ENCODE measurements at regions not wholly inside any gene's neighbourhood (a gene's known extent, or its start where the extent isn't known, plus 50 kb on each side); places are given as distances from the start of the nearest gene placed in this dataset.

DNA sequence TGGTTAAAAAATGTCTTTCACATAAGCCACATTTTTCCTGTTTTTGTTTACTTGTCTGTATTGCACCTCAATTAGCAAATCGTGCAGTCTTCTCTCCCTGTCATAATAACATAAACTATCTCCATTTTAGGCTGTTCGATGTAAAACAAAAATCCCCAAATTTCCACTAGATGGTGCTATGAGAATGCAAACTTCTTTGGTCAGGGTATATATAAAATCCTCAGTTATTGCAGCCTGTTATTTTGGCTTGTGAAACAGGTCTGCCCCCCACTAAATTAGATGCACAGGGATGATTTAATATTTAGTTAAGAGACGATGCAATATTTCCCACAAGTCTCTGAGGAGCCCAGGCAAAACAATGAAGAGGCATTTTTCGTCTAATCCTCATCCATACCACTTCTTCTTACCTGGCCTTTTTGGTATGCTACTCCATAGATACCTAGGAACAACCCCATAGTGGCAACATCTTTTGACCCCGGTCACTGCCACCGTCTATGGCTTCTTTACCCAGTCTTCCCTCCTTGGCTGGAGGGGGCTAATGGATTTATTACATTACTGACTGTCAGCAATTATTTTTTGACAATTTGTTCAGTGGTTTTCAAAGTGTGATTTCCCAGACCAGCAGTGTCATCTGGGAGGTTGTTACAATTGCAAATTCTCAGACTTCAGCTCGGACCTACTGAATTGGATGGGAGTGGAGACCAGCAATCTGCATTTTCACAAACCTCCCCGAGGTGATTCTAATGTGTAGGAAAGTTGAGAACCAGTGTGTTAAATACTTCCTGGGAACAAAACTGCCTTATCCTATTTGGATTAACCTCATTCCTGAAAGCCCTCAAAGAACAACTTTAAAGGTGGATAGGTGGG is 117.4 kb upstream of the CWC22 start:
- POLR2A ChIA-PET = interaction anchor here (1.5 to 1.7 kb wide), 3 partner anchors 116 to 934 kb away, joined by 4 to 7 read pairs (median 5); partner anchors contain the start of gene UBE2E3
- CTCF ChIA-PET = interaction anchor here (0.6 to 3.1 kb wide), 55 partner anchors 10 to 1993 kb away, joined by 3 to 25 read pairs (median 5); partner anchors contain the start of genes ITGA4 and UBE2E3

DNA sequence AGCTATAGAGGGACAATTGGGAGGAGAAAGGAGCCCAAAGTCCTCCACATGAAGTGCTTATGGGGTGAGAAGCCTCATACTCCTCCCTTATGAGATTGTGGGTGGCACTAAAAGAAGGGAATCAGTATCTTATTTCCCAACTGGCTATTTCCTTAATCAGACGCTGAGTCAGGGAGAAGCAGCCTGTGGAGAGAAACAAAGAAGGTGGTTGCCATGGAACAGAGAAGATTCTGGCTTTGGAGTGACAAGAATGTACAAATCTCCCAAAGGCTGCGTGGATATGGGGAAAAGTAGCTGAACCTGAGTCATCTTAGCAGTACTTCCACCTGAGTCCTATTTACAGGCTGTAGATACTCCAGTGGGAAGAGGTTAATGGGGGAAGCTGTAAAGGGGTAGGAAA is 115.8 kb upstream of the CWC22 start:
- Mint-ChIP-seq H3K27ac (ENCODE audit: low read depth, unreplicated experiment) (no peak overlapping the region), H3K9me3 (ENCODE audit: unreplicated experiment) (no peaks in the 10 kb centered on the region), H3K4me1 (ENCODE audit: insufficient read depth, unreplicated experiment) (peaks cover 6% of the 10 kb centered on the region), H3K27me3 (ENCODE audit: insufficient read depth, unreplicated experiment) (no peaks in the 10 kb centered on the region), H3K36me3 (ENCODE audit: insufficient read depth, unreplicated experiment) (no peaks in the 10 kb centered on the region), H3K4me3 (ENCODE audit: unreplicated experiment) (no peak overlapping the region)
- DNase-seq (ENCODE audit: unreplicated experiment) = peak; percentile 23
- ChIA-PET POLR2A (interaction anchor here (1.1 to 1.6 kb wide), 2 partner anchors 936 to 937 kb away, joined by 3 to 4 read pairs; no protein-coding TSS in a partner anchor), CTCF (interaction anchor here (0.6 to 2.9 kb wide), 23 partner anchors 9 to 1592 kb away, joined by 3 to 23 read pairs (median 5); no protein-coding TSS in a partner anchor)
- no TSS peak for BruUV-seq (replicated peaks)
- intact Hi-C loops (cut with micrococcal nuclease) = loop anchor here (10.0 kb wide), 1 partner anchor 1952 kb away; no protein-coding TSS in a partner anchor
- TF ChIP-seq, protein P1, sequence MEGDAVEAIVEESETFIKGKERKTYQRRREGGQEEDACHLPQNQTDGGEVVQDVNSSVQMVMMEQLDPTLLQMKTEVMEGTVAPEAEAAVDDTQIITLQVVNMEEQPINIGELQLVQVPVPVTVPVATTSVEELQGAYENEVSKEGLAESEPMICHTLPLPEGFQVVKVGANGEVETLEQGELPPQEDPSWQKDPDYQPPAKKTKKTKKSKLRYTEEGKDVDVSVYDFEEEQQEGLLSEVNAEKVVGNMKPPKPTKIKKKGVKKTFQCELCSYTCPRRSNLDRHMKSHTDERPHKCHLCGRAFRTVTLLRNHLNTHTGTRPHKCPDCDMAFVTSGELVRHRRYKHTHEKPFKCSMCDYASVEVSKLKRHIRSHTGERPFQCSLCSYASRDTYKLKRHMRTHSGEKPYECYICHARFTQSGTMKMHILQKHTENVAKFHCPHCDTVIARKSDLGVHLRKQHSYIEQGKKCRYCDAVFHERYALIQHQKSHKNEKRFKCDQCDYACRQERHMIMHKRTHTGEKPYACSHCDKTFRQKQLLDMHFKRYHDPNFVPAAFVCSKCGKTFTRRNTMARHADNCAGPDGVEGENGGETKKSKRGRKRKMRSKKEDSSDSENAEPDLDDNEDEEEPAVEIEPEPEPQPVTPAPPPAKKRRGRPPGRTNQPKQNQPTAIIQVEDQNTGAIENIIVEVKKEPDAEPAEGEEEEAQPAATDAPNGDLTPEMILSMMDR (IDR thresholded peaks at IDR 0.05; ENCODE audit: unreplicated experiment) = no peak

More for the DNA sequence above, 117.4 kb upstream of the CWC22 start:
- peaks cover 6% of the 10 kb centered on the region for H3K4me1 Mint-ChIP-seq (ENCODE audit: insufficient read depth, unreplicated experiment)
- peak; percentile 71 for DNase-seq (ENCODE audit: unreplicated experiment)
- no peaks in the 10 kb centered on the region for H3K36me3 Mint-ChIP-seq (ENCODE audit: insufficient read depth, unreplicated experiment)
- intact Hi-C loops (cut with micrococcal nuclease) = loop anchor here (1.0 to 10.0 kb wide), 10 partner anchors 112 to 1950 kb away; partner anchors contain the start of gene UBE2E3
- no peak overlapping the region for H3K4me3 Mint-ChIP-seq (ENCODE audit: unreplicated experiment)
- TF ChIP-seq, protein P1 (IDR thresholded peaks at IDR 0.05; ENCODE audit: unreplicated experiment) = peak; percentile 56
- no peaks in the 10 kb centered on the region for H3K27me3 Mint-ChIP-seq (ENCODE audit: insufficient read depth, unreplicated experiment)
- H3K9me3 Mint-ChIP-seq (ENCODE audit: unreplicated experiment) = no peaks in the 10 kb centered on the region
- no TSS peak for BruUV-seq (replicated peaks)
- no peak overlapping the region for H3K27ac Mint-ChIP-seq (ENCODE audit: low read depth, unreplicated experiment)

DNA sequence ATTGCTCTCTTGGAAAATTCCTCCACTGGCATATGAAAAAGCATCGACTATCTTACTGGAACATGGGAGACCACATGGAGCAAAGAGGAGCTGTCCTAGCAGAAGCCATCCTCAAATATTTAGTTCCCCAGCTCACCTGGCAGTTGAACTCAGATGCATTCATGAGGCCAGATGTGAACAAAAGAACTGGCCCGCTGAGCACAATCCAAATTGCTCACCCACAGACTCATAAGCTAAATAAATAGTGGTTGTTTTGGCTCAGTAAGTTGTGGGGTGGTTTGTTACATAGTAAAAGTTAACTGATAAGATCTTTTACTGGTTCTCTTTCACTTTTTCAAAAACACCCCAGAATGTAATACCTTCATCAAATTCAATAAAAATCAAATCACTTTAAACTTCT is 108.6 kb upstream of the CWC22 start:
- Mint-ChIP-seq H3K9me3 (ENCODE audit: unreplicated experiment) (no peaks in the 10 kb centered on the region), H3K4me3 (ENCODE audit: unreplicated experiment) (no peak overlapping the region), H3K27ac (ENCODE audit: low read depth, unreplicated experiment) (no peak overlapping the region), H3K36me3 (ENCODE audit: insufficient read depth, unreplicated experiment) (no peaks in the 10 kb centered on the region), H3K4me1 (ENCODE audit: insufficient read depth, unreplicated experiment) (no peaks in the 10 kb centered on the region), H3K27me3 (ENCODE audit: insufficient read depth, unreplicated experiment) (no peaks in the 10 kb centered on the region)
- POLR2A ChIA-PET = no interaction called here
- BruUV-seq (replicated peaks) = no TSS peak
- no peak for DNase-seq (ENCODE audit: unreplicated experiment)
- CTCF ChIA-PET = interaction anchor here (0.5 to 1.7 kb wide), 3 partner anchors 8 to 640 kb away, joined by 3 to 6 read pairs (median 4); no protein-coding TSS in a partner anchor
- TF ChIP-seq, protein P1 (IDR thresholded peaks at IDR 0.05; ENCODE audit: unreplicated experiment) = no peak
- intact Hi-C loops (cut with micrococcal nuclease) = no loop called here

DNA sequence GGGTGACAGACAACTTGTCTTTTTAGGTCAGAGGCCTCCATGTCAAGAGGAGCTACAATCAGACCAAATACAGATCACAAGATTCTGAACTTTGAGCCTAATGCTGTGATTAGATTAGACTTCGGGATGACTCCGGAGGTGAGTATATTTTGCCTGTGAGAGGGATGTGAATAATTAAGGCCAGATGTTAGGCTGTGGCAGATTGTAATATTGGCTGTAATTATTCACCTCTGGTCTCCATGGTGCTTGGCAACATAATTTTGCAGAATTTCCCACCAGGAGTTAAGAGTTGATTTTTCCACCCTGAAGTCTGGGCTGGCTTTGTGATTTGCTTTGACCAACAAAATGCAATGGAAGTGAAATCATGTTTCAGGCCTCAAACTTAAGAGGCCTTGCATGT is 108.2 kb upstream of the CWC22 start:
- no peak for DNase-seq (ENCODE audit: unreplicated experiment)
- Mint-ChIP-seq H3K4me3 (ENCODE audit: unreplicated experiment) (no peak overlapping the region), H3K36me3 (ENCODE audit: insufficient read depth, unreplicated experiment) (no peaks in the 10 kb centered on the region), H3K27ac (ENCODE audit: low read depth, unreplicated experiment) (no peak overlapping the region), H3K9me3 (ENCODE audit: unreplicated experiment) (no peaks in the 10 kb centered on the region), H3K4me1 (ENCODE audit: insufficient read depth, unreplicated experiment) (no peaks in the 10 kb centered on the region), H3K27me3 (ENCODE audit: insufficient read depth, unreplicated experiment) (no peaks in the 10 kb centered on the region)
- BruUV-seq (replicated peaks) = no TSS peak
- TF ChIP-seq, protein P1 (IDR thresholded peaks at IDR 0.05; ENCODE audit: unreplicated experiment) = no peak
- CTCF ChIA-PET = interaction anchor here (1.1 to 1.7 kb wide), 3 partner anchors 8 to 1458 kb away, joined by 3 to 6 read pairs (median 4); no protein-coding TSS in a partner anchor
- intact Hi-C loops (cut with micrococcal nuclease) = no loop called here
- POLR2A ChIA-PET = no interaction called here
